Lower lobe of right lung (tissue), 2 donors: ENCODE measurements at regions not wholly inside any gene's neighbourhood (a gene's known extent, or its start where the extent isn't known, plus 50 kb on each side); places are given as distances from the start of the nearest gene placed in this dataset.

ENCODE experiments used
- ATAC-seq, 2 donors: fragments of 200-7000 bp; cut with Tn5 transposase; one replicate each; pipeline ENCODE4 v1.9.1; 2020 to 2022; ENCODE audit warnings: mild to moderate bottlenecking in 2 of 2, moderate library complexity in 2 of 2
- DNase-seq: peaks from one replicate; pipeline ENCODE4 v3.0.0-alpha.2; 2020
- H3K27ac ChIP-seq: fragments of 200-600 bp; one replicate; pipeline ENCODE4 v1.8.0; 2022
- H3K27me3 ChIP-seq: fragments of 200-600 bp; one replicate; pipeline ENCODE4 v1.8.0; 2022; ENCODE audit warnings: low read depth
- H3K36me3 ChIP-seq: fragments of 200-600 bp; one replicate; pipeline ENCODE4 v1.8.0; 2022; ENCODE audit warnings: mild to moderate bottlenecking
- H3K4me1 ChIP-seq: fragments of 200-600 bp; one replicate; pipeline ENCODE4 v1.8.0; 2022
- H3K4me3 ChIP-seq: fragments of 200-600 bp; one replicate; pipeline ENCODE4 v1.8.0; 2022; ENCODE audit warnings: mild to moderate bottlenecking
- H3K9me3 ChIP-seq: fragments of 200-600 bp; one replicate; pipeline ENCODE4 v1.8.0; 2022
- CTCF ChIP-seq: fragments of 200-600 bp; IDR thresholded peaks from one replicate; pipeline ENCODE4 v1.8.0; 2022; ENCODE audit warnings: antibody characterized with exemption, mild to moderate bottlenecking
- intact Hi-C: fragments of 100-400 bp; cut with DNase I; formaldehyde crosslinking; loops from one replicate; pipeline ENCODE4 v1.11.0; 2022
- donor health status: DM: no; HTN: yes; CAD: no; lungs with severe emphysema.

- no peaks in the 10 kb centered on the region for H3K4me1 ChIP-seq
- ATAC-seq, result no peak
- intact Hi-C loops, result no loop called here
These were observed 1152.6 kb downstream of the NSUN3 start for GRCh38 chr3:95215437-95215957.

GRCh38 chr3:95217661-95218060 is 1154.8 kb downstream of the NSUN3 start:
- TF ChIP-seq CTCF, result no peak
- Histone ChIP-seq H3K4me1 (no peaks in the 10 kb centered on the region), H3K9me3 (peaks cover 2% of the 10 kb centered on the region), H3K4me3 (no peak overlapping the region), H3K27me3 (no peaks in the 10 kb centered on the region), H3K27ac (no peak overlapping the region), H3K36me3 (no peaks in the 10 kb centered on the region)
- intact Hi-C loops, result no loop called here
- no peak for ATAC-seq
- no peak for DNase-seq

More at GRCh38 chr3:95215437-95215957, 1152.6 kb downstream of the NSUN3 start:
- H3K27me3 ChIP-seq, result no peaks in the 10 kb centered on the region
- DNase-seq, result no peak
- H3K9me3 ChIP-seq, result peaks cover 2% of the 10 kb centered on the region
- H3K27ac ChIP-seq, result no peak overlapping the region
- no peak overlapping the region for H3K4me3 ChIP-seq
- H3K36me3 ChIP-seq, result no peaks in the 10 kb centered on the region
- no peak for TF ChIP-seq CTCF

GRCh38 chr3:95218484-95218883 is 1155.6 kb downstream of the NSUN3 start:
- DNase-seq (no peak), ATAC-seq (no peak)
- no peaks in the 10 kb centered on the region for H3K27me3 ChIP-seq
- no peak for TF ChIP-seq CTCF
- no peaks in the 10 kb centered on the region for H3K4me1 ChIP-seq
- H3K4me3 ChIP-seq, result no peak overlapping the region
- no peaks in the 10 kb centered on the region for H3K36me3 ChIP-seq
- H3K27ac ChIP-seq, result no peak overlapping the region
- intact Hi-C loops, result no loop called here
- H3K9me3 ChIP-seq, result peaks cover 2% of the 10 kb centered on the region

GRCh38 chr3:95226437-95226836 is 1163.6 kb downstream of the NSUN3 start:
- Histone ChIP-seq H3K4me3 (no peak overlapping the region), H3K4me1 (no peaks in the 10 kb centered on the region), H3K9me3 (no peaks in the 10 kb centered on the region), H3K36me3 (no peaks in the 10 kb centered on the region), H3K27me3 (no peaks in the 10 kb centered on the region), H3K27ac (no peak overlapping the region)
- TF ChIP-seq CTCF, result no peak
- intact Hi-C loops, result no loop called here
- ATAC-seq (no peak), DNase-seq (no peak)

GRCh38 chr3:95227092-95227491 is 1164.2 kb downstream of the NSUN3 start:
- intact Hi-C loops, result no loop called here
- no peak for TF ChIP-seq CTCF
- DNase-seq (no peak), ATAC-seq (no peak)
- Histone ChIP-seq H3K4me1 (no peaks in the 10 kb centered on the region), H3K36me3 (no peaks in the 10 kb centered on the region), H3K27ac (no peak overlapping the region), H3K27me3 (no peaks in the 10 kb centered on the region), H3K9me3 (no peaks in the 10 kb centered on the region), H3K4me3 (no peak overlapping the region)

GRCh38 chr3:95228416-95228815 is 1165.6 kb downstream of the NSUN3 start:
- Histone ChIP-seq H3K27ac (no peak overlapping the region), H3K27me3 (no peaks in the 10 kb centered on the region), H3K36me3 (no peaks in the 10 kb centered on the region), H3K4me3 (no peak overlapping the region), H3K4me1 (no peaks in the 10 kb centered on the region), H3K9me3 (no peaks in the 10 kb centered on the region)
- ATAC-seq (no peak), DNase-seq (no peak)
- TF ChIP-seq CTCF, result no peak
- intact Hi-C loops, result no loop called here
